Right lobe of liver (tissue), 4 donors: ENCODE measurements at regions not wholly inside any gene's neighbourhood (a gene's known extent, or its start where the extent isn't known, plus 50 kb on each side); places are given as distances from the start of the nearest gene placed in this dataset.

Source experiments
- CTCF ChIP-seq, 4 donors: fragments of 200-600 bp in 3 of 4; fragments of 450-650 bp in 1 of 4; IDR thresholded peaks; one replicate each; pipeline versions ENCODE4 v1.5.1 to v1.8.0; 2016 to 2022; ENCODE audit warnings: antibody characterized with exemption in 4 of 4, mild to moderate bottlenecking in 2 of 4
- POLR2A ChIP-seq: fragments of 450-650 bp; IDR thresholded peaks from one replicate; pipeline ENCODE4 v1.6.1; 2017; ENCODE audit warnings: antibody characterized with exemption, mild to moderate bottlenecking
- donor health status: DM: no; HTN: no; CAD: no.
- donor health status: DM: no; HTN: no; CAD: no.
- donor health status: DM: no; HTN: yes; CAD: no.

- TF ChIP-seq CTCF (IDR thresholded peaks at IDR 0.05) (no peak), POLR2A (no peak)
Measured at GRCh38 chr4:17065821-17066220, 167.4 kb upstream of the LDB2 start.
